ENCODE measurements at regions not wholly inside any gene's neighbourhood (a gene's known extent, or its start where the extent isn't known, plus 50 kb on each side); places are given as distances from the start of the nearest gene placed in this dataset.

GRCh38 chr6:117194978-117195377 lies 70.4 kb upstream of the VGLL2 start (continued):
- TF ChIP-seq, protein P1, sequence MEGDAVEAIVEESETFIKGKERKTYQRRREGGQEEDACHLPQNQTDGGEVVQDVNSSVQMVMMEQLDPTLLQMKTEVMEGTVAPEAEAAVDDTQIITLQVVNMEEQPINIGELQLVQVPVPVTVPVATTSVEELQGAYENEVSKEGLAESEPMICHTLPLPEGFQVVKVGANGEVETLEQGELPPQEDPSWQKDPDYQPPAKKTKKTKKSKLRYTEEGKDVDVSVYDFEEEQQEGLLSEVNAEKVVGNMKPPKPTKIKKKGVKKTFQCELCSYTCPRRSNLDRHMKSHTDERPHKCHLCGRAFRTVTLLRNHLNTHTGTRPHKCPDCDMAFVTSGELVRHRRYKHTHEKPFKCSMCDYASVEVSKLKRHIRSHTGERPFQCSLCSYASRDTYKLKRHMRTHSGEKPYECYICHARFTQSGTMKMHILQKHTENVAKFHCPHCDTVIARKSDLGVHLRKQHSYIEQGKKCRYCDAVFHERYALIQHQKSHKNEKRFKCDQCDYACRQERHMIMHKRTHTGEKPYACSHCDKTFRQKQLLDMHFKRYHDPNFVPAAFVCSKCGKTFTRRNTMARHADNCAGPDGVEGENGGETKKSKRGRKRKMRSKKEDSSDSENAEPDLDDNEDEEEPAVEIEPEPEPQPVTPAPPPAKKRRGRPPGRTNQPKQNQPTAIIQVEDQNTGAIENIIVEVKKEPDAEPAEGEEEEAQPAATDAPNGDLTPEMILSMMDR (IDR thresholded peaks at IDR 0.05): no peak

DNA sequence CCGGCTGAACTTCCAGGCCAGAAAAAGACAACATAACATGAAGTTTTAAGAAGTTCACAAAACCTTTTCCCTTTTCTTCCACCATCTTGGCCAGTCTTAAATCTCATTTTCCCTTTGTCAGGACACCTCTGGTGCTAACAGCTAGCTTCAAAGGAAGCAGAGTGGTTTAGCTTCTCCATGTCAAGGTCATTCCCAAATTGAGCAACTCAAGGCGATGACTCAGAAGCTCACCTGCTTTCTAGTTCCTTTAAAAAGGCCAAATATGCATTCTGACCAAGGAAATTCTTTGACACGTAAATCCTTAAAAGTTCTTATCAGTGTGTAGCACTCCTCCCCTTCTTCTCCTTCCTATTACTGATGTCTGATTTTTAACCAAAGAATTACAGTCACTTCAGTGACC lies 69.6 kb upstream of the VGLL2 start:
- CTCF ChIA-PET: interaction anchor here (1.7 kb wide), 1 partner anchor 72 kb away, joined by 5 read pairs; no protein-coding TSS in a partner anchor
- no peaks in the 10 kb centered on the region for H3K27me3 Mint-ChIP-seq (ENCODE audit: low read depth)
- TF ChIP-seq MXD4 (CRISPR knock-in tag; IDR thresholded peaks at IDR 0.05; ENCODE audit: borderline replicate concordance): no peak
- no peak for TF ChIP-seq ZNF317 (CRISPR knock-in tag; IDR thresholded peaks at IDR 0.05; ENCODE audit: borderline replicate concordance, low read depth)
- TF ChIP-seq, protein P2, sequence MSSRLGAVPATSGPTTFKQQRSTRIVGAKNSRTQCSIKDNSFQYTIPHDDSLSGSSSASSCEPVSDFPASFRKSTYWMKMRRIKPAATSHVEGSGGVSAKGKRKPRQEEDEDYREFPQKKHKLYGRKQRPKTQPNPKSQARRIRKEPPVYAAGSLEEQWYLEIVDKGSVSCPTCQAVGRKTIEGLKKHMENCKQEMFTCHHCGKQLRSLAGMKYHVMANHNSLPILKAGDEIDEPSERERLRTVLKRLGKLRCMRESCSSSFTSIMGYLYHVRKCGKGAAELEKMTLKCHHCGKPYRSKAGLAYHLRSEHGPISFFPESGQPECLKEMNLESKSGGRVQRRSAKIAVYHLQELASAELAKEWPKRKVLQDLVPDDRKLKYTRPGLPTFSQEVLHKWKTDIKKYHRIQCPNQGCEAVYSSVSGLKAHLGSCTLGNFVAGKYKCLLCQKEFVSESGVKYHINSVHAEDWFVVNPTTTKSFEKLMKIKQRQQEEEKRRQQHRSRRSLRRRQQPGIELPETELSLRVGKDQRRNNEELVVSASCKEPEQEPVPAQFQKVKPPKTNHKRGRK (CRISPR knock-in tag; IDR thresholded peaks at IDR 0.05; ENCODE audit: borderline replicate concordance): no peak
- TF ChIP-seq FOXP4 (CRISPR knock-in tag; IDR thresholded peaks at IDR 0.05): no peak
- TF ChIP-seq EMX1 (CRISPR knock-in tag; IDR thresholded peaks at IDR 0.05): no peak
- no peak for TF ChIP-seq FOXJ3 (CRISPR knock-in tag; IDR thresholded peaks at IDR 0.05; ENCODE audit: borderline replicate concordance)
- TF ChIP-seq, protein P3, sequence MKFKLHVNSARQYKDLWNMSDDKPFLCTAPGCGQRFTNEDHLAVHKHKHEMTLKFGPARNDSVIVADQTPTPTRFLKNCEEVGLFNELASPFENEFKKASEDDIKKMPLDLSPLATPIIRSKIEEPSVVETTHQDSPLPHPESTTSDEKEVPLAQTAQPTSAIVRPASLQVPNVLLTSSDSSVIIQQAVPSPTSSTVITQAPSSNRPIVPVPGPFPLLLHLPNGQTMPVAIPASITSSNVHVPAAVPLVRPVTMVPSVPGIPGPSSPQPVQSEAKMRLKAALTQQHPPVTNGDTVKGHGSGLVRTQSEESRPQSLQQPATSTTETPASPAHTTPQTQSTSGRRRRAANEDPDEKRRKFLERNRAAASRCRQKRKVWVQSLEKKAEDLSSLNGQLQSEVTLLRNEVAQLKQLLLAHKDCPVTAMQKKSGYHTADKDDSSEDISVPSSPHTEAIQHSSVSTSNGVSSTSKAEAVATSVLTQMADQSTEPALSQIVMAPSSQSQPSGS (CRISPR knock-in tag; IDR thresholded peaks at IDR 0.05; ENCODE audit: borderline replicate concordance, low read depth): no peak

DNA sequence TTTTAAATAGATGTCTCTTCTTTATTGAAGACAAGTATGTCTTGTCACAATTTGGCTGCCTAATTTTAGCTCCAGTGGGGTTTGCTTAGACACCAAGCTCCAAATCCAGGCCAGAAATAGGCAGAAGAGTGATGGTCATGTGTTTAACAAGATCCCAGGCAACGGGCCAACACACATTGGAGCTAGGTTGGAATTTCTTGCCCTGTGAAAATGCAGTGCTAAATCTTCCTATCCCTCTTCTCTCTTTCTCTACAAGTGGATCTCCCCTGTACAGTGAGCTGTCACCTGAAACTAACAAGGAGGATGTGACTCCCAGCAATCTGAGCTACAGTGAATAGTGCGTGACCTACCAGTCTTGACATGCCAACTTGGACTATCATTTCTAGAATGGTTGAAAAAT lies 65.3 kb upstream of the VGLL2 start:
- no peaks in the 10 kb centered on the region for H3K27me3 Mint-ChIP-seq (ENCODE audit: low read depth)
- H3K9me3 Mint-ChIP-seq: no peaks in the 10 kb centered on the region
- H3K27ac Mint-ChIP-seq: no peak overlapping the region
- peaks cover 27% of the 10 kb centered on the region for H3K4me1 Mint-ChIP-seq
- ATAC-seq (no peak), DNase-seq (ENCODE audit: low spot score) (no peak)
- no peaks in the 10 kb centered on the region for H3K36me3 Mint-ChIP-seq
- ChIA-PET POLR2A (no interaction called here), CTCF (interaction anchor here (0.8 kb wide), 1 partner anchor 68 kb away, joined by 3 read pairs; no protein-coding TSS in a partner anchor)
- no peak overlapping the region for H3K4me3 Mint-ChIP-seq
- TF ChIP-seq, protein P4, sequence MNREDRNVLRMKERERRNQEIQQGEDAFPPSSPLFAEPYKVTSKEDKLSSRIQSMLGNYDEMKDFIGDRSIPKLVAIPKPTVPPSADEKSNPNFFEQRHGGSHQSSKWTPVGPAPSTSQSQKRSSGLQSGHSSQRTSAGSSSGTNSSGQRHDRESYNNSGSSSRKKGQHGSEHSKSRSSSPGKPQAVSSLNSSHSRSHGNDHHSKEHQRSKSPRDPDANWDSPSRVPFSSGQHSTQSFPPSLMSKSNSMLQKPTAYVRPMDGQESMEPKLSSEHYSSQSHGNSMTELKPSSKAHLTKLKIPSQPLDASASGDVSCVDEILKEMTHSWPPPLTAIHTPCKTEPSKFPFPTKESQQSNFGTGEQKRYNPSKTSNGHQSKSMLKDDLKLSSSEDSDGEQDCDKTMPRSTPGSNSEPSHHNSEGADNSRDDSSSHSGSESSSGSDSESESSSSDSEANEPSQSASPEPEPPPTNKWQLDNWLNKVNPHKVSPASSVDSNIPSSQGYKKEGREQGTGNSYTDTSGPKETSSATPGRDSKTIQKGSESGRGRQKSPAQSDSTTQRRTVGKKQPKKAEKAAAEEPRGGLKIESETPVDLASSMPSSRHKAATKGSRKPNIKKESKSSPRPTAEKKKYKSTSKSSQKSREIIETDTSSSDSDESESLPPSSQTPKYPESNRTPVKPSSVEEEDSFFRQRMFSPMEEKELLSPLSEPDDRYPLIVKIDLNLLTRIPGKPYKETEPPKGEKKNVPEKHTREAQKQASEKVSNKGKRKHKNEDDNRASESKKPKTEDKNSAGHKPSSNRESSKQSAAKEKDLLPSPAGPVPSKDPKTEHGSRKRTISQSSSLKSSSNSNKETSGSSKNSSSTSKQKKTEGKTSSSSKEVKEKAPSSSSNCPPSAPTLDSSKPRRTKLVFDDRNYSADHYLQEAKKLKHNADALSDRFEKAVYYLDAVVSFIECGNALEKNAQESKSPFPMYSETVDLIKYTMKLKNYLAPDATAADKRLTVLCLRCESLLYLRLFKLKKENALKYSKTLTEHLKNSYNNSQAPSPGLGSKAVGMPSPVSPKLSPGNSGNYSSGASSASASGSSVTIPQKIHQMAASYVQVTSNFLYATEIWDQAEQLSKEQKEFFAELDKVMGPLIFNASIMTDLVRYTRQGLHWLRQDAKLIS (CRISPR knock-in tag; IDR thresholded peaks at IDR 0.05; ENCODE audit: borderline replicate concordance): no peak
- TF ChIP-seq KAT7 (CRISPR knock-in tag; IDR thresholded peaks at IDR 0.05; ENCODE audit: borderline replicate concordance) (no peak), ZNF263 (CRISPR knock-in tag; IDR thresholded peaks at IDR 0.05; ENCODE audit: low read depth) (no peak), E2F1 (CRISPR knock-in tag; IDR thresholded peaks at IDR 0.05) (no peak), CBFB (CRISPR knock-in tag; IDR thresholded peaks at IDR 0.05; ENCODE audit: low read depth) (no peak)
- TF ChIP-seq, protein P5, sequence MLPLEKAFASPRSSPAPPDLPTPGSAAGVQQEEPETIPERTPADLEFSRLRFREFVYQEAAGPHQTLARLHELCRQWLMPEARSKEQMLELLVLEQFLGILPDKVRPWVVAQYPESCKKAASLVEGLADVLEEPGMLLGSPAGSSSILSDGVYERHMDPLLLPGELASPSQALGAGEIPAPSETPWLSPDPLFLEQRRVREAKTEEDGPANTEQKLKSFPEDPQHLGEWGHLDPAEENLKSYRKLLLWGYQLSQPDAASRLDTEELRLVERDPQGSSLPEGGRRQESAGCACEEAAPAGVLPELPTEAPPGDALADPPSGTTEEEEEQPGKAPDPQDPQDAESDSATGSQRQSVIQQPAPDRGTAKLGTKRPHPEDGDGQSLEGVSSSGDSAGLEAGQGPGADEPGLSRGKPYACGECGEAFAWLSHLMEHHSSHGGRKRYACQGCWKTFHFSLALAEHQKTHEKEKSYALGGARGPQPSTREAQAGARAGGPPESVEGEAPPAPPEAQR (CRISPR knock-in tag; IDR thresholded peaks at IDR 0.05): no peak
- TF ChIP-seq, protein P3 (CRISPR knock-in tag; IDR thresholded peaks at IDR 0.05; ENCODE audit: borderline replicate concordance, low read depth): no peak
- TF ChIP-seq, protein P6, sequence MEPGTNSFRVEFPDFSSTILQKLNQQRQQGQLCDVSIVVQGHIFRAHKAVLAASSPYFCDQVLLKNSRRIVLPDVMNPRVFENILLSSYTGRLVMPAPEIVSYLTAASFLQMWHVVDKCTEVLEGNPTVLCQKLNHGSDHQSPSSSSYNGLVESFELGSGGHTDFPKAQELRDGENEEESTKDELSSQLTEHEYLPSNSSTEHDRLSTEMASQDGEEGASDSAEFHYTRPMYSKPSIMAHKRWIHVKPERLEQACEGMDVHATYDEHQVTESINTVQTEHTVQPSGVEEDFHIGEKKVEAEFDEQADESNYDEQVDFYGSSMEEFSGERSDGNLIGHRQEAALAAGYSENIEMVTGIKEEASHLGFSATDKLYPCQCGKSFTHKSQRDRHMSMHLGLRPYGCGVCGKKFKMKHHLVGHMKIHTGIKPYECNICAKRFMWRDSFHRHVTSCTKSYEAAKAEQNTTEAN (CRISPR knock-in tag; IDR thresholded peaks at IDR 0.05): no peak

More for the DNA sequence above, 69.6 kb upstream of the VGLL2 start:
- ATAC-seq: no peak
- no peaks in the 10 kb centered on the region for H3K36me3 Mint-ChIP-seq
- no peak for DNase-seq (ENCODE audit: low spot score)
- peaks cover 21% of the 10 kb centered on the region for H3K4me1 Mint-ChIP-seq
- POLR2A ChIA-PET: interaction anchor here (1.2 kb wide), 1 partner anchor 71 kb away, joined by 3 read pairs; no protein-coding TSS in a partner anchor
- H3K4me3 Mint-ChIP-seq: no peak overlapping the region
- H3K9me3 Mint-ChIP-seq: peaks cover 7% of the 10 kb centered on the region
- H3K27ac Mint-ChIP-seq: no peak overlapping the region
